ENCODE measurements at regions not wholly inside any gene's neighbourhood (a gene's known extent, or its start where the extent isn't known, plus 50 kb on each side); places are given as distances from the start of the nearest gene placed in this dataset.

GRCh38 chr13:85371254-85371653 is 428.0 kb downstream of the SLITRK6 start:
- no peak for DNase-seq

DNA sequence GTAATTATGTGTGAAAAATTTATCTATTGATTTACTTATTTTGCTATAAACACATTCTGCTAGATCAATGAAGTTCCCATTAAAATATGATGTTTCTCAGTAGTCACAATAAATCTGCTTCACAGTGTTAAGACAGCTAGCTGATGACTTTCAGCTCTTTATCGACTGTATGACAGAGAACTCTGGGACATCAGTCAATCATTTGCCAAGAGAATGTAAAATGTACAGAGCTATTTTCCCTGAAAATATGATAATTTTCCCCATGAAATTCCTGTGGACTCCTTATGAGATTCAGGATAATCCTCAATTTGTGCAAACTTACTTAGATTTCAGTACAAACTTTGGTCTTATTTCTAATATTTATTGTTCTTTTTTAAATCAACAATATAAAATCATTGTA is 430.5 kb downstream of the SLITRK6 start:
- DNase-seq = no peak

GRCh38 chr13:85367887-85368286 is 431.3 kb downstream of the SLITRK6 start:
- no peak for DNase-seq

DNA sequence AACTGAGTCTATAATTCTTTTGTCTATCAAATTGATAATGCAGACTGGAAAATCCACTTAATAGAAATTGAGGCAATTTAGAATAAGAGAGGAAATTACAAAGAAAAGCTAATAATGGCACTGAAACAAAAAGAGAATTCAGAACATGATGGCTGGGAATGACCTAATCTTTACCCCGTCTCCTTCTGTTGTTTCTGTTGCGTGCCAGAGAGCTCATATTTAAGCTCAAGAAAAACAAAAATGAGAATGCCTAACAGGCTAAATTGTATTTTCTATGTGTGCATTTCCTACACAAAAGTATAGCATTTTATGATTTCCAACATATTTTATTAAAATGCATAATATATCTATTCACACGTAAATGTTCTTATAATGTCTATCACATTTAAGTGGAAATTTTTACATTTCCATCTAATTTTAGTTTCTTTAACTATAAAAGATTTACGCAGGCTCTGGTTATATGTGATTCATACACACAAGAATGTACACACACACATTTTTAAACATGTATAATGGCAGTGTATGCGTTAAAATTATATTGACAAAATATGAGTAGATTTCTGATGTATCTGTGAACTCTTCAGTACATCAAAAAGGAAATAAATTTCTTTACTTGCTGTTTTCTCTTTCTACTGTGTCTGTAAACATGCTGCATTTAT is 432.3 kb downstream of the SLITRK6 start:
- DNase-seq = no peak

DNA sequence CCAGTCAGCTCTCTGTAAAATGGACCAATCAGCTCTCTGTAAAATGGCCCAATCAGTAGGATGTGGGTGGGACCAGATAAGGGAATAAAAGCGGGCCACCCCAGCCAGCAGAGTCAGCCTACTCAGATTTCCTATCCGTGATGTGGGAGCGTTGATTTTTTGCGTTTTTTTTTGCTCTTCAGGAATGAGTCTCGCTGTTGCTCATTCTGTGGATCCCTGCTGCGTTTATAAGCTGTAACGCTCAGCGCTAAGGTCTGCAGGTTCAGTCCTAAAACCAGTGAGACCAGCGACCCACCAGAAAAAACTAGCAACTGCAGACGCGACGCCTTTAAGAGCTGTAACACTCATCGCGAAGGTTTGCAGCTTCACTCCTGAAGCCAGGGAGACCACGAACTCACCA is 435.7 kb downstream of the SLITRK6 start:
- no peak for DNase-seq

- no peak for DNase-seq
These were observed 436.2 kb downstream of the SLITRK6 start for GRCh38 chr13:85362980-85363379.

DNA sequence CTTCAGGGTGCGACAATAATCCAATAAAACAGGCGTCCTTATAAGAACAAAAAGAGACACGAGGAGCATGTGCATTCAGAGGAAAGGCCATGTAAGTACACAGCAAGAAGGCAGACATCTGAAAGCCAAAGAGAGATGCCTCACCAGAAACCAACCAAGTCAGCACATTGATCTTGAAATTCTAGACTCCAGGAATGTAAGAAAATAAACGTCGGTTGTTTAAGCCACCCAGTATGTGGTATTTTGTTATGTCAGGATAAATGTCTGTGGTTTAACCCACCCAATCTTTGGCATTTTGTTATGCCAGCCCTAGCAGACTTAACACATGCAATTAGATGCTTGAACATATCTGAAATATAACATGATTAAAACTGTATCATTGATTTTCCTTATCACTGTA is 452.0 kb downstream of the SLITRK6 start:
- DNase-seq = no peak

- no peak for DNase-seq
These were observed 465.0 kb downstream of the SLITRK6 start for GRCh38 chr13:85334187-85334586.

GRCh38 chr13:85333506-85334020 is 465.7 kb downstream of the SLITRK6 start:
- DNase-seq = no peak

DNA sequence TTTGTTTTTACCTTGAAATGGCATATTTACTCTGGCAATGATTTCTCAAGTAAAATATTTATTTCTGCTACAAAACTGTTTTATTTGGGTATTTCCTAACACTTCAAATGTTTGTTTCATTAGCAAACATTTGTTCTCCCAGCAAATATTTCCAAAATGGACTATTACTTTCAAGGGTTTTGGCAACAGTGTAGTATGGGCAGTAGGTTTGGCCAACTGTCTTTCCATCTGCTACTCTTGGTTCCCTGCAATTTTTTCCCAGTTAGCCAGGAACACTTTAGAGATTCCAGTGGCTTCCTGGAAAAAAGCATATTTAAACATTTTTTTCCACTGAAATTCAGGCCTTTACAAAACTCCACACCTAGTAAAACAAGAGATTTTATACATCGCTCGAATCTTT is 466.6 kb downstream of the SLITRK6 start:
- DNase-seq = no peak

DNA sequence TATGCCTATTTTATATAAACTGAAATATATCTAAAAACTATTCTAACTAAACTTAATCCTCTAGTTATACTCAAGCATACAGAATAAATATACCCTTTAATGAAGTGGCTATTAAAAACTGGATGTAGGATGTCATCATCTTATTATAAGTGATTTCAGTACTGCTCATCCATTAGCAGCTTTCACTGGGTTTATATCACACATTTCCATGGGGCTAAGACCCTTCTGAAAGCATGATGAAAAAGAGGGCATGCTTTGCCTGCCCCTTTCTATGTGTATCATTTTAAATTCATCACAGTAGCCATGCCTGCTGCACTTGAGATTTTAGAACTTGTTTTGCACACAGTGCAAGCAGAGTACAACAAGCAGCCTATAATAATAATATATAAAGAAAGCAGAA is 477.5 kb downstream of the SLITRK6 start:
- DNase-seq = peak in 1 of 2 experiments; percentile 11

DNA sequence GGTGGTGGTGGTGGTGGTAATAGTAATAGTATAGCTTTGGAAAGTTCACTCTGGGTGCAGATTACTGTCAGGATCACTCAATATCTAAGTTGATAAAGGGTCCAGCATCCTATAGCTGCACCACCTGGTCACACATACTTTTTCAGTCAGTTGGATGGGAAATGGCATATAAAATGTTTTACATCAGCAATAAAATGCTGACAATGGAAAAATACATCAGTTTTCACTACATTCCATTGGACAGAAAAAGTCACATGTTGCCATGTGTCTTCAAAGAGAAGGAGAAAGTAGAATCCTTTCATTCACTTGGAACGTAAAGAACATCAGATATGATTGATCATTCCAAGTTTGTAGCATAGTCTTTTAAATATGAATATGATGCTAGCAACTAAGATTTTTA is 481.4 kb downstream of the SLITRK6 start:
- DNase-seq = no peak

GRCh38 chr13:85316506-85317025 is 482.7 kb downstream of the SLITRK6 start:
- no peak for DNase-seq

DNA sequence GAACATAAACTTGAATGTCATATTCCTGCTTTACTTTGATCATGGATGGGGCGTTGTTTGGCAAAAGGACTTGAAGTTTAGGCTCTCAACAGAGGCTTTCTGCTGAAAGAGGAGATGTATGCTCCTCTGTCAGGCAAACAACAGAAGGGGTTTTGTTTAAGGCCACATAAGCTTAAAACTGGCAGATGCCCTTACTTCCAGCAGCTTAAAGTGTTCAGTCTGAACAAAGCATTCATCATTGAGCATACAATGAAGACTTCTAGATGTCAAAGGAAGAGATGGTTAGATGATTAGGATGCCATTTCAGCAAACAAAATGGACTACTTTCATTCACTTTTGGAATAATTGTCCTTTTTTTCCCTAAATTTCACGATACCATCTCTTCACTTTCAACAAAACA is 484.5 kb downstream of the SLITRK6 start:
- DNase-seq = peak; percentile 62 to 72

- peak; percentile 35 to 75 for DNase-seq
These were observed 485.3 kb downstream of the SLITRK6 start for GRCh38 chr13:85313761-85314503.

- no peak for DNase-seq
These were observed 487.1 kb downstream of the SLITRK6 start for GRCh38 chr13:85312071-85312470.

DNA sequence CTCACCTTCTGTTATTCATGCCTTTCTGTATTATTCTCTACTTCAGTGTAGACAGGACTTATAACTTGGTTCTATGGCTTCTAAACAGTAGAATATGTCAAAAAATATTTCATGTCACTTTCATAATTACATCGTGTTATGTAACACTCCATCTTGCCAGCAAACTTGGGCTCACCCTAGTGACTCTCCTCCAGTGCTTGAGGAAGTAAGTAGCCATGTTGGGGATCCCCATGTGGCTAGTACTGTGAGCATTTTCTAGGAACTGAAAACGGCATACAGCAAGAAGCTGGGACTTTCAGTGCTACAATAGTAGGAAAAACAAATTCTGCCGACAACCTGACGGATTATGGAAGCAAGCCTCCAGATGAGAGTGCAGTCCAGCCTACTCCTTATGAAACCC is 495.6 kb downstream of the SLITRK6 start:
- DNase-seq = no peak

DNA sequence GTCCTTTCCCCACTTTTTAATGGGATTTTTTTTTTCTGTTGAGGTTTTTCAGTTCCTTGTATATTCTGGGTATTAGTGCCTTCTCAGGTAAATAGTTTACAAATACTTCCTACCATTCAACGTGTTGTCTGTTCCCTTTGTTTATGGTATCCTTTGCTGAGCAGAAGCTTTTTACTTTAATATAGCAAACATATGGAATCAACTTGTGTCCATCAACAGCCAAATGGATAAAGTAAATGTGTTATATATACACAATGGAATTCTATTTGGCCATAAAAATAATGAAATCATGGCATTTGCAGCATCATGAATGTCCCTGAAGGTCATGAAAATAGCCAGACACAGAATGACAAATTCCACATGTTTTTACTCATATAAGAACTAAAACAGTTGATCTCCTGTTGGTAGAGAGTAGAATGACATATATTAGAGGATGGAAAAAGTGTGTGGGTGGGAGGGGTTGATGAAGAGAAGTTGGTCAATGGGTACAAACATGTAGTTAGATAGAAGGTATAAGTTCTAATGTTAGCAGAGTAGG is 500.8 kb downstream of the SLITRK6 start:
- DNase-seq = no peak

DNA sequence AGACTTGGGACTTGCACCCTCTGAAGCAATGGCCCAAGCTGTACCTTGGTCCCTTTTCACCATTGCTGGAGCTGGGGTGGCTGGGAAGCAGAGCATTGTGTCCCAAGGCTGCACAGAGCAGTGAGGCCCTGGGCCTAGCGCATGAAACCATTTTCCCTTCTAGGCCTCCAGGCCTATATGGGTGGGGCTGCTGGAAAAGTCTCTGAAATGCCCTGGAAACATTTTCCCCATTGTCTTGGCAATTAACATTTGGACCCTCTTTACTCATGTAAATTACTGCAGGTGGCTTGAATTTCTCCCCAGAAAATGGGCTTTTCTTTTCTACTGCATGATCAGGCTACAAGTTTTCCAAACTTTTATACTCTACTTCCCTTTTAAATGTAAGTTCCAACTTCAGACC is 510.5 kb downstream of the SLITRK6 start:
- no peak for DNase-seq

DNA sequence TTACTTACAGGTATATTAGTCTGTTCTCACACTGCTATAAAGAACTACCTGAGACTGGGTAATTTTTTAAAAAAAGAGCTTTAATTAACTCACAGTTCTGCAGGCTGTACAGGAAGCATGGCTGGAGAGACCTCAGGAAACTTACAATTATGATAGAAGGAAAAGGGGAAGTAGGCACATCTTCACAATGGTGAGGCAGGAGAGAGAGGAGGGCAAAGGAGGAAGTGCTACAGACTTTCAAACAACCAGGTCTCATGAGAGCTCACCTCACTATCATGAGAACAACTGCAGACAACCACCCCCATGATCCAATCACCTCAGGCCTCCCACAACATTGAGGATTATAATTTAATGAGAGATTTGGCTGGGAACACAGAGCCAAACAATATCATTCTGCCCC is 511.7 kb downstream of the SLITRK6 start:
- no peak for DNase-seq

GRCh38 chr13:85286081-85286480 is 513.1 kb downstream of the SLITRK6 start:
- DNase-seq = no peak

GRCh38 chr13:85284349-85284748 is 514.9 kb downstream of the SLITRK6 start:
- DNase-seq = no peak

DNA sequence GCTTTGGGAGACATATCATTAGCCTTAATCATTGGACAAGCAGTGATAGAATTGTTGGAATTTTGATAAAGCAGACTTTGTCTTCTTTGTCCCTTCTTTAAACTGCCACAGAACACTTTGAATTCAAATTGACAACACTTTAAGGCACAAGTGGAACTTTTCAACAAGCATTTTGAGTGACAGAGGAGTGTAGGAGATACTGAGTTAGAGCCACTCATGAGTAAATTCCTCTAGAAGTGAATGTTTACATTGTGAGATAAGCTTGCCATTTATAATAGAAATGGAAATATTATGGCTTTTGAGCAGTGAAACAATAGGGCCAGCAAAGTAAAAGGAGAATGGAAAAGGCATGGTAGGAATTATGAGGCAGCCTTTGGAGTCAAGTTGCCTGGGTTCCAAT is 515.8 kb downstream of the SLITRK6 start:
- no peak for DNase-seq

GRCh38 chr13:85282876-85283275 is 516.3 kb downstream of the SLITRK6 start:
- no peak for DNase-seq

Measured in SHP77 (cell line).